Retinal pigment epithelial cell (primary cell): ENCODE measurements at regions not wholly inside any gene's neighbourhood (a gene's known extent, or its start where the extent isn't known, plus 50 kb on each side); places are given as distances from the start of the nearest gene placed in this dataset.

Experiments used
- DNase-seq: peaks from one replicate; pipeline ENCODE4 v3.0.0-alpha.2; 2010; ENCODE audit warnings: low read depth
- H3K4me3 ChIP-seq: 2 replicates; pipeline ENCODE4 v1.5.1; 2011; ENCODE audit warnings: mild to moderate bottlenecking, low read length, control low read depth, moderate library complexity
- TF ChIP-seq, protein P1 (sequence below): conservative IDR thresholded peaks from 2 replicates; pipeline ENCODE4 v1.5.1; 2011; ENCODE audit warnings: low read depth, low read length, control low read depth, inconsistent platforms

DNA sequence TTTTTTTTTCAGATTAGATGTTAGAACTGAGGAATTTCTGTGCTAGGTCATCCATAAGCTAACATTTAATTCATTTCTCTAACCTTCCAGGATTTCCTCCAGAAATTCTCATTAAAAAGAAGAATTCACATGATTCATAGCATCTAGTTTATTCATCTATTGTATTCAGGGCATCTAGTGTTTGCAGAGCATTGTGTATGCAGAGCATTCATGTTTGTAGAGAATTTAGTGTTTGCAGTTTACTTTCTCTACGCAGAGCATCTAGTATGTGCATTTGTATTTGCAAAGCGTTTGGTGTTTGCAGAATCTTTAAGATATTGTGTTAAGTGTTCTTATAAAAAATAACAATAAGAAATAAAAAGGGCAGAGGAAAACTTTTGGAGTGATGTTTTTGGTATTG, 491.1 kb downstream of the MTRR start:
- TF ChIP-seq, protein P1, sequence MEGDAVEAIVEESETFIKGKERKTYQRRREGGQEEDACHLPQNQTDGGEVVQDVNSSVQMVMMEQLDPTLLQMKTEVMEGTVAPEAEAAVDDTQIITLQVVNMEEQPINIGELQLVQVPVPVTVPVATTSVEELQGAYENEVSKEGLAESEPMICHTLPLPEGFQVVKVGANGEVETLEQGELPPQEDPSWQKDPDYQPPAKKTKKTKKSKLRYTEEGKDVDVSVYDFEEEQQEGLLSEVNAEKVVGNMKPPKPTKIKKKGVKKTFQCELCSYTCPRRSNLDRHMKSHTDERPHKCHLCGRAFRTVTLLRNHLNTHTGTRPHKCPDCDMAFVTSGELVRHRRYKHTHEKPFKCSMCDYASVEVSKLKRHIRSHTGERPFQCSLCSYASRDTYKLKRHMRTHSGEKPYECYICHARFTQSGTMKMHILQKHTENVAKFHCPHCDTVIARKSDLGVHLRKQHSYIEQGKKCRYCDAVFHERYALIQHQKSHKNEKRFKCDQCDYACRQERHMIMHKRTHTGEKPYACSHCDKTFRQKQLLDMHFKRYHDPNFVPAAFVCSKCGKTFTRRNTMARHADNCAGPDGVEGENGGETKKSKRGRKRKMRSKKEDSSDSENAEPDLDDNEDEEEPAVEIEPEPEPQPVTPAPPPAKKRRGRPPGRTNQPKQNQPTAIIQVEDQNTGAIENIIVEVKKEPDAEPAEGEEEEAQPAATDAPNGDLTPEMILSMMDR = no peak

DNA sequence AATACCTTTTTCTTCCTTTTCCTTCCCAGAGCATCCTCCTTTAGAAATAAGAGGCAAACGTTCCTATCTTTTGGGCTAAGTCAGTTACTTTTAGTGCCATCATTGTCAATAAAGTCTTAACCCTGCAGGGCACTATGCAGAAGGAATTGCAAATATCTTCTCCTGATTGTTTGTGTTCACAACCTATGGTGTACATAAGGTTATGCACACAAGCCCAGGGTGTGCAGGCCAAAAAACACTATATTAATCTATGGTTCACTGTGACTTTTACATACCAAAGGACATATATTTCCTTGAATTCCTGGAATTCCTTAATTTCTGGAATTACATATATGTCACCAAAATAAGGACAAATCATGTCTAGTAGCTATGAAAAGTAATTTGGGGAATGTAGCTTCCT, 493.5 kb downstream of the MTRR start:
- no peak overlapping the region for H3K4me3 ChIP-seq
- TF ChIP-seq, protein P1 = no peak
- no peak for DNase-seq

More for the DNA sequence above, 491.1 kb downstream of the MTRR start:
- H3K4me3 ChIP-seq = no peak overlapping the region
- no peak for DNase-seq

DNA sequence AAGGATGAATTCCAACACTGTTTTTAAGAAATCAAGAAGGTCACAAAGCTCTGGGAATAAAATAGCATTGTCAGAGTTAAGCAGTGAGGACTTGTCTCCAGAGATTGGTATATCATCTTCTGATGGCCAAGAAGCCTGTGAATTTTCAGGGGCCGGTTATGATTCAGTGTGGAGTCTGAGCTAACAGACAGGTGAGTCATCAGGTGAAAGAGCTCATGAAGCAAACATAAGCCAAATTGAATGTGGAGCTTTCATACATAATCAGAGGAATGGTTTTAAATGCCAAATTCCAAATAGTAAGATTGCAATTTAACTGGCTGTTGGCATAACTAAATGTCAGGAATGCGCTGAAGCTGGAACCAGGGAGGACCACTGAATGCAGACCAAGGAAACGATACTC, 494.2 kb downstream of the MTRR start:
- H3K4me3 ChIP-seq = no peak overlapping the region
- TF ChIP-seq, protein P1 = no peak
- DNase-seq = peak; percentile 37

DNA sequence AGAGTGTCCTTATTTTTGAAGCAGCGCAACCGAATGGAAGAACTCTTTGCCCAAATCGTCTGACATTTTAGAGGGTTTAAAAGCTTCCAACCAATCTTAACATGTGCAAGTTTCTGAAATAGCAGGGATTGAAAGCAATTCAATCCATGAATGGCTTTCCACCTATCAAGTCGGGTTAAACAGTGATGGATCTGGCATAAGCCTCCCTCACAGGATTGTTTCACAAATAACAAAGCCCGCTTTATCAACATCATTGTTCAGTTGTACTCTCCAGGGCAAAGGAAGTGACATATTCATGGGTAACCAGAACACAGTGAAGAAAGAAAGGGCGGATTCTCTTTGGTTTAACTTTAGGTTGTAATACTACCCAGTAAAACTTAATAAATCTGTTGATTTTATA, 497.3 kb downstream of the MTRR start:
- no peak for DNase-seq
- TF ChIP-seq, protein P1 = no peak
- no peak overlapping the region for H3K4me3 ChIP-seq

DNA sequence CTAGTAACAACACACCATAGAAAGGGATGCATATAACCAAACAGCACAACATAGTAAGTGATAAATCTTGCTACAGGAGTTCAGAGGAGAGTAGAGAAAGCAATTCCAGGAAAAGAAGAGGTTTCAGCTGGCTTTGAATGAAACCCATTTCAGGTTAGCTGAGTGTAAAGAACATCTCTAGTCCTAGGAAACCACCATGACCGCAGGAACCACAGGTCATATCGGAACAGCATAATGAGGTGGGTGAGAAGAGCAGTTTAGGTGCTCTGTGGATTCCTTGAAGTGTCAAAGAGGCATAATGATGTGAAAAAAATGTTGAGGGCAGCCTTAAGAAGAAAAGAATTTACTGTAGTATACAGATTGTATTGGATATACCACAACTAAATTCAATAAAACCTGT, 507.5 kb downstream of the MTRR start:
- no peak overlapping the region for H3K4me3 ChIP-seq
- no peak for DNase-seq
- TF ChIP-seq, protein P1 = no peak

DNA sequence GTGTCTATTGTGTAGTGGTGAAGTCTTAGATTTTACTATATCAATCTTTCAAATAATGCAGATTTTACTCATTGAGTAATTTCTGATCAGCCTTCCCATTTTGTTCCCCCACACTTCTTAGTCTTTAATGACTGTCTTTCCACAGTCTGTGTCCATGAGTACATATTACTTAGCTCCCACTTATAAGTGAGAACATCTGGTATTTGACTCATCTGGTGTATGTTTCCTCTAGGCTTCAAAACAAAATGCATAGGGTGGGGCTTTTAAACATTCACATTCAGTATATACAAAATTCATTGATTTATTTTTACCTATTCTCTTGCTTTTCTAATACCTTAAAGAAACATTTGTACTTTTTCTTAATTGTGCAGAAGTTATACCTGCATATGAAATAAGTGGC, 513.0 kb downstream of the MTRR start:
- no peak for DNase-seq
- TF ChIP-seq, protein P1 = no peak
- H3K4me3 ChIP-seq = no peak overlapping the region

DNA sequence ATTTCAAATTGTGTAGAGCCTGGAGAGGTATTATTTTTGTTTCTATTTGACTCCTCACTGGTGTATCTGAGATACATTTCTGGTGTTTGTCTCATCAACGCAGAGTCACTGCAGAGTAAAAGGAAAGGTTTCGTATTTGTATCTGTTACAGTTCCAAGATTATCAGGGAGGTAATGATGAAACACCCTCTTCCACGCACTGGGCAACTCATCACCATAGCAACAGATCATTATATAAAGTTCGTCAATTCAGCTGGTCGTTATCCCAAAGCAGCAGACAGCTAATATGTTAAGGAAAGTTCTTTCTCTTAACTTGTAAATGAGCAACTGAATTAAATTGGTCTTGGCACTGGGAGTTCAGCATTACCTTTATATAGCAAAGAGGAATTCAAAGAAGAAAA, 513.5 kb downstream of the MTRR start:
- no peak overlapping the region for H3K4me3 ChIP-seq
- TF ChIP-seq, protein P1 = no peak
- DNase-seq = no peak
